Right lobe of liver (tissue), 4 donors: ENCODE measurements at regions not wholly inside any gene's neighbourhood (a gene's known extent, or its start where the extent isn't known, plus 50 kb on each side); places are given as distances from the start of the nearest gene placed in this dataset.

Experiments
- POLR2A ChIP-seq: fragments of 450-650 bp; IDR thresholded peaks from one replicate; pipeline ENCODE4 v1.6.1; 2017; ENCODE audit warnings: antibody characterized with exemption, mild to moderate bottlenecking
- TF ChIP-seq, protein P1 (sequence below), 4 donors: fragments of 200-600 bp in 3 of 4; fragments of 450-650 bp in 1 of 4; IDR thresholded peaks; one replicate each; pipeline versions ENCODE4 v1.5.1 to v1.8.0; 2016 to 2022; ENCODE audit warnings: antibody characterized with exemption in 4 of 4, mild to moderate bottlenecking in 2 of 4
- donor health status: DM: no; HTN: no; CAD: no.
- donor health status: DM: no; HTN: no; CAD: no.
- donor health status: DM: no; HTN: yes; CAD: no.

DNA sequence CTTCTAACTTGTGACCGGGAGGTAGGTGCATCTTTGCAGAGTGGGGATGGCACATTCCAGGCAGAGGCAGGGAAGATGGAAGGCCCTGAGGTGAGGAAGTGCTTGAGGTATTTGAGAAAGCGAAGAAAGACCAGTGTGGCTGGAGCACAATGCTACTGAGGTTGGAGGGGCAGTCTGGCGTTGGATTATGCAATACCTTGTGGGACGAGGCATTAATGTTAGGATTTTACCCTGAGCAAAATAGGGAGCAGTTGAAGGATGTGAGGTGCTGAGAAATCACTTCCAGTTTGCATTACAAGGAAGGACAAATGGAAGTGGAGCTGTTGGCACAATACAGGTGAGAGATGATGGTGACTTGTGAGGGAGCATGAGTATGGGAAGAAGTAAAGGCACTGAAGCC is 145.5 kb downstream of the KCNA5 start:
- TF ChIP-seq, protein P1, sequence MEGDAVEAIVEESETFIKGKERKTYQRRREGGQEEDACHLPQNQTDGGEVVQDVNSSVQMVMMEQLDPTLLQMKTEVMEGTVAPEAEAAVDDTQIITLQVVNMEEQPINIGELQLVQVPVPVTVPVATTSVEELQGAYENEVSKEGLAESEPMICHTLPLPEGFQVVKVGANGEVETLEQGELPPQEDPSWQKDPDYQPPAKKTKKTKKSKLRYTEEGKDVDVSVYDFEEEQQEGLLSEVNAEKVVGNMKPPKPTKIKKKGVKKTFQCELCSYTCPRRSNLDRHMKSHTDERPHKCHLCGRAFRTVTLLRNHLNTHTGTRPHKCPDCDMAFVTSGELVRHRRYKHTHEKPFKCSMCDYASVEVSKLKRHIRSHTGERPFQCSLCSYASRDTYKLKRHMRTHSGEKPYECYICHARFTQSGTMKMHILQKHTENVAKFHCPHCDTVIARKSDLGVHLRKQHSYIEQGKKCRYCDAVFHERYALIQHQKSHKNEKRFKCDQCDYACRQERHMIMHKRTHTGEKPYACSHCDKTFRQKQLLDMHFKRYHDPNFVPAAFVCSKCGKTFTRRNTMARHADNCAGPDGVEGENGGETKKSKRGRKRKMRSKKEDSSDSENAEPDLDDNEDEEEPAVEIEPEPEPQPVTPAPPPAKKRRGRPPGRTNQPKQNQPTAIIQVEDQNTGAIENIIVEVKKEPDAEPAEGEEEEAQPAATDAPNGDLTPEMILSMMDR (IDR thresholded peaks at IDR 0.05), result no peak
- TF ChIP-seq POLR2A, result no peak
